DOHH2 (cell line): ENCODE measurements at regions not wholly inside any gene's neighbourhood (a gene's known extent, or its start where the extent isn't known, plus 50 kb on each side); places are given as distances from the start of the nearest gene placed in this dataset.

Source experiments
- CTCF ChIP-seq: fragments of 200-600 bp; sonication (generic); IDR thresholded peaks from one replicate; pipeline ENCODE4 v1.5.1; 2014; ENCODE audit warnings: antibody characterized with exemption, mild to moderate bottlenecking, low read depth, low read length; ENCODE audit not compliant: poor library complexity, severe bottlenecking
- EZH2phosphoT487 ChIP-seq: fragments of 200-600 bp; sonication (generic); IDR thresholded peaks from 2 replicates; pipeline ENCODE4 v1.6.1; 2017; ENCODE audit warnings: borderline replicate concordance, mild to moderate bottlenecking, antibody characterized with exemption, low read length, moderate library complexity, mixed read lengths

GRCh38 chr2:158043181-158043948 lies 58.3 kb upstream of the UPP2 start:
- TF ChIP-seq CTCF, result no peak
- no peak for TF ChIP-seq EZH2phosphoT487
